Hepatocyte (in vitro differentiated cells): ENCODE measurements at regions not wholly inside any gene's neighbourhood (a gene's known extent, or its start where the extent isn't known, plus 50 kb on each side); places are given as distances from the start of the nearest gene placed in this dataset.

Experiments used
- CTCF ChIP-seq: fragments of 200-600 bp; sonication (generic); IDR thresholded peaks from 2 replicates; pipeline ENCODE4 v1.5.1; 2016; ENCODE audit warnings: antibody characterized with exemption, mild to moderate bottlenecking; ENCODE audit not compliant: poor library complexity
- EZH2 ChIP-seq: fragments of 200-600 bp; sonication (generic); IDR thresholded peaks from 2 replicates; pipeline ENCODE4 v1.6.1; 2016; ENCODE audit warnings: antibody characterized with exemption, mild to moderate bottlenecking, borderline replicate concordance
- EZH2phosphoT487 ChIP-seq: fragments of 200-600 bp; sonication (generic); IDR thresholded peaks from one replicate; pipeline ENCODE4 v1.6.1; 2018; ENCODE audit warnings: antibody characterized with exemption, mild to moderate bottlenecking, low read depth, moderate library complexity; ENCODE audit not compliant: unreplicated experiment, severe bottlenecking

- TF ChIP-seq CTCF = no peak
- TF ChIP-seq EZH2 = no peak
- no peak for TF ChIP-seq EZH2phosphoT487
Measured at GRCh38 chr5:152529440-152529839, 124.4 kb upstream of the NMUR2 start.
